ENCODE measurements at regions not wholly inside any gene's neighbourhood (a gene's known extent, or its start where the extent isn't known, plus 50 kb on each side); places are given as distances from the start of the nearest gene placed in this dataset.

GRCh38 chr7:157488281-157488680 lies 151.5 kb downstream of the DNAJB6 start (continued):
- TF ChIP-seq ZNF462 (CRISPR knock-in tag; IDR thresholded peaks at IDR 0.05) (no peak), ZNF331 (CRISPR knock-in tag; IDR thresholded peaks at IDR 0.05; ENCODE audit: low read depth) (no peak), REST (IDR thresholded peaks at IDR 0.05; ENCODE audit: unreplicated experiment) (no peak), EZH2 (IDR thresholded peaks at IDR 0.05; ENCODE audit: low read depth, unreplicated experiment) (no peak), ETS1 (IDR thresholded peaks at IDR 0.05) (no peak), JUNB (IDR thresholded peaks at IDR 0.05; ENCODE audit: unreplicated experiment) (no peak)

Measured in GM23338 (cell line).